Stimulated activated CD4-positive, alpha-beta T cell treated with anti-CD3 and anti-CD28 coated beads, TNF-alpha, amount 100 ng/mL, for 48 hours (primary cell): ENCODE measurements at regions not wholly inside any gene's neighbourhood (a gene's known extent, or its start where the extent isn't known, plus 50 kb on each side); places are given as distances from the start of the nearest gene placed in this dataset.

Experiments used
- DNase-seq, 3 donors: peaks; one replicate each; pipeline ENCODE4 v3.0.0-alpha.2; 2020; ENCODE audit warnings: low read depth in 3 of 3

DNA sequence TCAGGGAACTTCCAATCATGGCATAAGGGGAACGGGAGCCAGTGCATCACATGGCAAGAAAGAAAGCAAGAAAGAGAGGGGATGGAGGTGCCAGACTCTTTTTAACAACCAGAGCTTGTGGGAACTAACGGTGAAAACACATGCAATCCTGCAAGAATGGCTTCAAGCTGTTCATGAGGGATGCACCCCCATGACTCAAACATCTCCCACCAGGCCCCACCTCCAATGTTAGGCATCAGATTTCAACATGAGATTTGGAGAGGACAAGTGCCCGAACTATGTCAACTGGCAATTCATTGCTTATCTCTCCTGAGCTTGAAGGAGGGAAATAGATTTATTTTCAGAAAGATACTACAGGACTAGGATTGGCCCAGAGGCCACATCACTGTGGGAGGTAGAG is 270.0 kb downstream of the SLC4A3 start:
- no peak for DNase-seq

DNA sequence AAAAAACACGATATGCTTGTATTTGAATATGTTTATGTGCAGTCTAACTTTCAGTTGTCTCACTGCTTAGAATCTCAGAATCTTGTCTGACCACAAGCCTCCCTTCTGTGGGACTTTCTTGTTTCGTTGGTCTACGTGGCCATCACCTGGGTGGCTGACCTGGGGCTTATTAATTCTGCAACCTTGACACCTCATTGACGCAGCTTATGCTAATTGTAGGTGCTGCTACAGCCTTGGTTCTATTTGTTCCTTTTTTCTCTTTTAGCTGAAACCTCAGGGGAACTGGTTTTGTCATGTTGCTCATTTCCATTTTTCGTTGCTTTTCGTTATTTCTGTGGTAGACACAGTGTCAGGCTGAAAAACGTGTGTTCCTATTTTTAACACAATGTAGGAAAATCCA is 273.7 kb downstream of the SLC4A3 start:
- no peak for DNase-seq

GRCh38 chr2:219902891-219903552 is 275.6 kb downstream of the SLC4A3 start:
- DNase-seq = no peak

GRCh38 chr2:219905640-219906039 is 278.2 kb downstream of the SLC4A3 start:
- DNase-seq = no peak

GRCh38 chr2:219906114-219907010 is 278.9 kb downstream of the SLC4A3 start:
- DNase-seq = no peak

DNA sequence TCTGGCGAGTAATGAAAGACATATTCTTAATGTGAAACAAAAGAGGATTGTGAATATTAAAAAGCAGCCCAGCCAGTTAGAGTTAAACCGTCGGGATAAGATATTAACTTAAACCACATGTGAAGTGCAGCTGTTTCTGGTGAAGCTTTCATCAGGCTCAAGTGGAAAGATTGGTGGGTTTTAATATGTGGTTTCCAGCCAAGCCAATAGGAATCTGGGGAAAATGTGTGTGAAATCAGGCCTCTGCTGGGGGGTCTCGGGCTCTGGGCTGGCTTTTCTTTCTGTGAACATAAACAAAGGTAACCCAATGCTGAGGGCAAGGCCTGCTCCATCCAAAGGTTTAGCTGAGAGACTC is 279.6 kb downstream of the SLC4A3 start:
- no peak for DNase-seq

- no peak for DNase-seq
Measured at GRCh38 chr2:219908538-219908937, 281.1 kb downstream of the SLC4A3 start.

GRCh38 chr2:219911541-219911940 is 284.1 kb downstream of the SLC4A3 start:
- DNase-seq = no peak

GRCh38 chr2:219912491-219912921 is 285.1 kb downstream of the SLC4A3 start:
- DNase-seq = no peak

DNA sequence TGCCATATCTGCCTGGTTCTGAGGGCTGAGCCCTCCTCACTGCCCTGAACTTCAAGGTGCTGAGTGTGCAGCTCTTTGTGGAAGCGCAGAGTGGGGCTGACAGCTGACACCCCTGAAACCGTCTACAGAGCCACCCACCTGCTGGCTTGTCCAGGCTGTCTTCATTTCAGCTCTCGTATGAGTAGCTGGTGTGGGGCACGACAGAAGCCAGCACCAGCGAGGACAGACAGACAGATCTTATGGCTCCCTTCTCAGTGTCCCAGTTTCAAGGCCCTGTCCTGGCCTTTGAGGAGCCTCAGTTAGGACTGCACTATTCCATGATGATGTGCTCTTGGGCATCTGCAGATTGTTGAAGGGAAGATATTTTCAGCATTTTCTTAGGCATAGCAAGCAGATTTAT is 287.1 kb downstream of the SLC4A3 start:
- no peak for DNase-seq

DNA sequence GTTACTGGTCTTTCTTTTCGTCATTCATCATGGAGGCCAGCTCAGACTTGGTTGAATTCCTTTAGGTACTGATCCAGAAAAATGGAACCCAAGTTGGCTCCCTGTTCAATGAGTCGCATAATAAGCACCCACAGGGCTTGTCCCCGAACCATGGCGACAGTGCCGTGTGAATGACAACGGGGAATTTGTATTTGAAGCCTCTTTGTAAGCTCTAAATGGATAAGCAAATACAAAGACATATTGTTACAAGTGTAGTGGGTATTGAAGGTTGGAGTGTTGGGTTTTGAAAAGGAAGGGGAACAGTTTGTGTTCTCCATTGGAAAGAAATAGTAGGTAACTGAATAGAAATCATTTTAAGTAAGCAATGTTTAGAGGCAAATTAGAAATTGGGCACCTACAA is 288.9 kb downstream of the SLC4A3 start:
- no peak for DNase-seq

GRCh38 chr2:219916726-219917440 is 289.5 kb downstream of the SLC4A3 start:
- DNase-seq = no peak

DNA sequence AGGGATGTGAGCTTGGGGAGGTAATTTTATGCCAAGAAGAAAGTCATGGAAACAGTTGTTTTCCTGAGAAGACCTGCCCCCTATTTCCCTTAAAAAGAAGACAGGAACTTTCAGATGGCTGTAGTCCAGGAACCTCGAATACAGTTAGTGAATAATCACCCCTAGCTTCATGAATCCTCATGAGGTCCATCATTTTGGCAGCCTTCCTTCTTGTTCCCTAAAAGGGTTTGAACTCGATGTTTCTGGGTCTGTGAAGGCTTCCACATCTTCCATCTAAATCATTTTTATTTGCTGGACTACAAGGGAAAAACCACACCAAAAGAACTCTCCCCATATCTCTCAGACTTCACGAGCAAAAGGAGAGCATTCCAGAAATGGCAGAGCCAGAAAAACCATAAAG is 290.8 kb downstream of the SLC4A3 start:
- DNase-seq = no peak

- no peak for DNase-seq
Measured at GRCh38 chr2:219918944-219919343, 291.5 kb downstream of the SLC4A3 start.

GRCh38 chr2:219919506-219919905 is 292.1 kb downstream of the SLC4A3 start:
- DNase-seq = no peak

GRCh38 chr2:219929835-219930234 is 302.4 kb downstream of the SLC4A3 start:
- DNase-seq = no peak

GRCh38 chr2:219939647-219940046 is 312.2 kb downstream of the SLC4A3 start:
- no peak for DNase-seq

GRCh38 chr2:219944866-219945265 is 317.4 kb downstream of the SLC4A3 start:
- no peak for DNase-seq

DNA sequence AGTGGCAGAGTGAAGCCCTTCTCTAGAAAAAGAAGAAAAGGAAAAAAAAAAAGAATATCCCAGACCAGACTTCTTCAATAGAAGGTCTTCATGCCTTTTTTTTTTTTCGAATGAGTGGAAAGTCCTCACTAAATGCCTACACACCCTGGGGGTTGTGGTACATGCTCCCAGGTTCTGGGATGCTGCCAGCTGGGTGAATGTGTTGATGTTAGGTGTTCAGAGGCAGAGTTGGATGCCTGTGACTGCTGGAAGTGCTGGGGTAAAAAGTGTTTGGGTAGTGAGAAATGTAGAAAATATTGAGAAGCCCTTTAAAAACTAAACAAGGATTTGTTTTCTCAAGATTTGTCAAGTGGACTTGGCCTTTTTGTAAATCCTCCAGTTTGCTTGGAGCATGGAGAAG is 318.6 kb downstream of the SLC4A3 start:
- DNase-seq = no peak

DNA sequence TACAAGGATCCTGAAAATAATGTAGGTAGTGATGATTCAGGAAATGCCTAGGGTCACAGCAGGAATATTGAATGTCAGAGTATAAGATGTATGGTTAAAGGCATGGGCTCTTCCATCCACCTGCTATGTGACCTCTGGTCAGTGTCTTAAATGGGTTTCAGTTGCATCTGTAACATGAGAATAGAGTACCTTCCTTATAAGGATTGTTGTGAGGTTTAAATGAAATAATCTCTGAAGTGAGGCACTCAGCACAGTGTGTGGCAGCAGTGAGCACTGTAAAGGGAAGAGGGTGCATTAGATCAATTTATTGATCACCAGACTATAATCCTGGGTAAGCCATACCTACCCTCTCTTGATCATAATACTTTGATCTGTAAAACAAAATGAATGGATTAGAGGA is 319.1 kb downstream of the SLC4A3 start:
- DNase-seq = no peak

GRCh38 chr2:219947575-219947974 is 320.1 kb downstream of the SLC4A3 start:
- DNase-seq = no peak

GRCh38 chr2:219949053-219949452 is 321.6 kb downstream of the SLC4A3 start:
- DNase-seq = no peak

DNA sequence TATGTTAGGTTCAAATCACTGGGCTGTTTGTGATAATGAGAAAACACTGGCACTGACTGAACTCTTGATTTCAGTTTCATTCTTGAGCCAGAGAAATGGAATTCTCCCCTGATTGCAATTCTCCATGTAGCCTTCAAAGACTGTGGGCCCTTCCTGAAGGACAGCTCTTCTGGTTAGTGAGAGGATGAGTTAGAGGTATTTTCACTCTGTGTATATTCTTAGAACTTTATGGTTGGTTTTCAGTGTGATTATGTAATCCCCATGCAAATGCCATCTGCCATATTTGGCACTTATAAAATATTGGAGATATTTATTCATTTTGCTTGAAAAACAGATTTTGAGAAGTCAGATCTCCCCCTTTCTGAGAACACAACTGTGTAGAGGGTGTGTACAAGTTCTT is 323.7 kb downstream of the SLC4A3 start:
- no peak for DNase-seq
